WTC11 (cell line): ENCODE measurements at regions not wholly inside any gene's neighbourhood (a gene's known extent, or its start where the extent isn't known, plus 50 kb on each side); places are given as distances from the start of the nearest gene placed in this dataset.

Experiments used
- ATAC-seq: fragments of 200-7000 bp; cut with Tn5 transposase; 2 replicates; pipeline ENCODE4 v1.10.0; 2021; ENCODE audit warnings: mild to moderate bottlenecking, moderate library complexity
- CTCF ChIA-PET: fragments of 300-600 bp; sonication (Branson Sonifier 250); formaldehyde crosslinking; loops from one replicate; lab custom pipeline; 2021; ENCODE audit warnings: antibody characterized with exemption; lab: Charles Lee
- POLR2A ChIA-PET: fragments of 350-600 bp; sonication (Branson Sonifier 250); formaldehyde crosslinking; loops from one replicate; lab custom pipeline; 2021; ENCODE audit warnings: antibody characterized with exemption; lab: Charles Lee
- DNase-seq: peaks from one replicate; pipeline ENCODE4 v3.0.0; 2021; ENCODE audit warnings: low spot score
- H3K27ac Mint-ChIP-seq: 2 replicates; pipeline ENCODE4 v1.8.0; 2021; ENCODE audit warnings: mixed read lengths
- H3K27me3 Mint-ChIP-seq: 2 replicates; pipeline ENCODE4 v1.8.0; 2021; ENCODE audit warnings: low read depth, mild to moderate bottlenecking, moderate library complexity, mixed read lengths
- H3K36me3 Mint-ChIP-seq: 2 replicates; pipeline ENCODE4 v1.8.0; 2021; ENCODE audit warnings: mixed read lengths
- H3K4me1 Mint-ChIP-seq: 2 replicates; pipeline ENCODE4 v1.8.0; 2022; ENCODE audit warnings: mixed read lengths
- H3K4me3 Mint-ChIP-seq: 2 replicates; pipeline ENCODE4 v1.8.0; 2021; ENCODE audit warnings: mild to moderate bottlenecking, moderate library complexity, mixed read lengths
- H3K9me3 Mint-ChIP-seq: 2 replicates; pipeline ENCODE4 v1.8.0; 2021; ENCODE audit warnings: mixed read lengths
- ARID4B ChIP-seq: sonication (generic); formaldehyde crosslinking; IDR thresholded peaks from 2 replicates; pipeline ENCODE4 v1.8.0; 2023; ENCODE audit warnings: missing genetic modification reagents, mild to moderate bottlenecking, borderline replicate concordance
- CTCF ChIP-seq: fragments of 200-600 bp; IDR thresholded peaks from 2 replicates; pipeline ENCODE4 v1.8.0; 2022; ENCODE audit warnings: antibody characterized with exemption
- E2F5 ChIP-seq: sonication (generic); formaldehyde crosslinking; IDR thresholded peaks from 2 replicates; pipeline ENCODE4 v1.8.1; 2022; ENCODE audit warnings: mild to moderate bottlenecking, moderate library complexity, missing genetic modification reagents
- EMX1 ChIP-seq: fragments of 250-450 bp; sonication (Bioruptor Pico); IDR thresholded peaks from 2 replicates; pipeline ENCODE4 v1.8.0; 2021; ENCODE audit warnings: mild to moderate bottlenecking
- MAX ChIP-seq: sonication (generic); formaldehyde crosslinking; IDR thresholded peaks from 2 replicates; pipeline ENCODE4 v1.8.0; 2022; ENCODE audit warnings: mild to moderate bottlenecking, missing genetic modification reagents
- MYBL2 ChIP-seq: sonication (generic); formaldehyde crosslinking; IDR thresholded peaks from 2 replicates; pipeline ENCODE4 v1.8.1; 2023; ENCODE audit warnings: mild to moderate bottlenecking, moderate library complexity, missing genetic modification reagents
- NR3C1 ChIP-seq: sonication (generic); formaldehyde crosslinking; conservative IDR thresholded peaks from 2 replicates; pipeline ENCODE4 v1.8.1; 2023; ENCODE audit warnings: low read depth, mild to moderate bottlenecking, missing genetic modification reagents
- OVOL2 ChIP-seq: fragments of 250-450 bp; sonication (Bioruptor Pico); IDR thresholded peaks from 2 replicates; pipeline ENCODE4 v1.9.0; 2021; ENCODE audit warnings: mild to moderate bottlenecking, borderline replicate concordance
- USF1 ChIP-seq: sonication (generic); formaldehyde crosslinking; IDR thresholded peaks from 2 replicates; pipeline ENCODE4 v1.8.0; 2022; ENCODE audit warnings: mild to moderate bottlenecking, missing genetic modification reagents
- ZNF396 ChIP-seq: fragments of 250-450 bp; sonication (Bioruptor Pico); IDR thresholded peaks from 2 replicates; pipeline ENCODE4 v1.8.0; 2021; ENCODE audit warnings: mild to moderate bottlenecking, moderate library complexity, borderline replicate concordance
- ZNF416 ChIP-seq: fragments of 250-450 bp; sonication (Bioruptor Pico); IDR thresholded peaks from 2 replicates; pipeline ENCODE4 v1.9.0; 2021; ENCODE audit warnings: mild to moderate bottlenecking, inconsistent platforms
- ZNF425 ChIP-seq: fragments of 250-450 bp; sonication (Bioruptor Pico); conservative IDR thresholded peaks from 2 replicates; pipeline ENCODE4 v1.9.0; 2021; ENCODE audit warnings: mild to moderate bottlenecking
- ZSCAN18 ChIP-seq: fragments of 250-450 bp; sonication (Bioruptor Pico); IDR thresholded peaks from 2 replicates; pipeline ENCODE4 v2.1.2; 2022; ENCODE audit warnings: mild to moderate bottlenecking, moderate library complexity

GRCh38 chrX:118249146-118249545, 96.8 kb upstream of the WDR44 start:
- Mint-ChIP-seq H3K4me3 (no peak overlapping the region), H3K27me3 (no peaks in the 10 kb centered on the region; the same call in 1 of the 2 replicates), H3K27ac (no peak overlapping the region), H3K4me1 (no peaks in the 10 kb centered on the region), H3K9me3 (peaks cover 8% of the 10 kb centered on the region)
- DNase-seq (no peak), ATAC-seq (no peak)
- CTCF ChIA-PET, result no interaction called here
- no peak for TF ChIP-seq OVOL2 (CRISPR knock-in tag)
- no peak for TF ChIP-seq MYBL2 (CRISPR knock-in tag)
- TF ChIP-seq USF1 (CRISPR knock-in tag), result no peak
- TF ChIP-seq ZNF425 (CRISPR knock-in tag), result no peak
- no peak for TF ChIP-seq E2F5 (CRISPR knock-in tag)
- no peak for TF ChIP-seq MAX
- TF ChIP-seq ZNF416, result no peak
- TF ChIP-seq, all 79 proteins: peak for 0
- POLR2A ChIA-PET, result no interaction called here
- no peaks in the 10 kb centered on the region for H3K36me3 Mint-ChIP-seq

- H3K4me1 Mint-ChIP-seq, result 0 out of 2 replicates have a peak, but pooled peaks cover 4% of the 10 kb centered on the region
- no peak for TF ChIP-seq ZNF396
- TF ChIP-seq, all 79 proteins: peak for 0
- Mint-ChIP-seq H3K9me3 (no peaks in the 10 kb centered on the region), H3K36me3 (no peaks in the 10 kb centered on the region), H3K4me3 (no peak overlapping the region), H3K27ac (no peak overlapping the region), H3K27me3 (no peaks in the 10 kb centered on the region; the same call in 1 of the 2 replicates)
- no peak for ATAC-seq
- CTCF ChIA-PET, result no interaction called here
- DNase-seq, result no peak
- POLR2A ChIA-PET, result no interaction called here
Observed at GRCh38 chrX:118250445-118250844, 95.5 kb upstream of the WDR44 start.

- Mint-ChIP-seq H3K9me3 (no peaks in the 10 kb centered on the region), H3K4me1 (peaks cover 8% of the 10 kb centered on the region; the same call in 1 of the 2 replicates), H3K36me3 (no peaks in the 10 kb centered on the region), H3K27ac (no peak overlapping the region), H3K4me3 (no peak overlapping the region), H3K27me3 (no peaks in the 10 kb centered on the region; the same call in 1 of the 2 replicates)
- POLR2A ChIA-PET, result no interaction called here
- DNase-seq (no peak), ATAC-seq (no peak)
- TF ChIP-seq EMX1 (no peak), ARID4B (CRISPR knock-in tag) (no peak), ZSCAN18 (no peak), MAX (no peak), NR3C1 (no peak), CTCF (no peak)
- CTCF ChIA-PET, result no interaction called here
Observed at GRCh38 chrX:118251271-118251670, 94.6 kb upstream of the WDR44 start.
